Esophagus squamous epithelium (tissue), 4 donors: ENCODE measurements at regions not wholly inside any gene's neighbourhood (a gene's known extent, or its start where the extent isn't known, plus 50 kb on each side); places are given as distances from the start of the nearest gene placed in this dataset.

Experiments
- CTCF ChIP-seq, 6 experiments: fragments of 450-650 bp in 4 of 6; fragments of 200-600 bp in 2 of 6; sonication (generic) in 2 of 6; IDR thresholded peaks; one replicate each; pipeline ENCODE4 v1.5.1; 2016 to 2019; ENCODE audit warnings: antibody characterized with exemption in 6 of 6, mild to moderate bottlenecking in 4 of 6, moderate library complexity in 4 of 6
- POLR2A ChIP-seq, 4 donors: fragments of 450-650 bp; IDR thresholded peaks; one replicate each; pipeline ENCODE4 v1.6.1; 2017; ENCODE audit warnings: antibody characterized with exemption in 4 of 4, mild to moderate bottlenecking in 4 of 4, moderate library complexity in 3 of 4

- TF ChIP-seq CTCF (IDR thresholded peaks at IDR 0.05) (no peak), POLR2A (IDR thresholded peaks at IDR 0.05) (no peak)
Observed at GRCh38 chr1:213679153-213679552, 308.6 kb upstream of the PROX1 start.
